Transverse colon (tissue), 4 donors: ENCODE measurements at regions not wholly inside any gene's neighbourhood (a gene's known extent, or its start where the extent isn't known, plus 50 kb on each side); places are given as distances from the start of the nearest gene placed in this dataset.
"Not testable (repeated sequence)": the region's sequence is repeated elsewhere in the genome, so short reads cannot be mapped to it uniquely, and the experiment has no call there.

ENCODE experiments used
- CTCF ChIP-seq, 5 experiments: fragments of 200-600 bp in 3 of 5; fragments of 450-650 bp in 2 of 5; sonication (generic) in 3 of 5; IDR thresholded peaks; 1 replicate in 2 of 5; 2 replicates in 3 of 5; pipeline ENCODE4 v1.5.1; 2016 to 2017; ENCODE audit warnings: antibody characterized with exemption in 5 of 5, inconsistent platforms in 3 of 5, mild to moderate bottlenecking in 2 of 5, moderate library complexity in 1 of 5
- EP300 ChIP-seq: sonication (generic); formaldehyde crosslinking; IDR thresholded peaks from one replicate; pipeline ENCODE4 v1.6.1; 2017; ENCODE audit warnings: antibody characterized with exemption, low read depth
- POLR2A ChIP-seq: fragments of 450-650 bp; IDR thresholded peaks from one replicate; pipeline ENCODE4 v1.6.1; 2016; ENCODE audit warnings: antibody characterized with exemption, mild to moderate bottlenecking, moderate library complexity
- POLR2AphosphoS5 ChIP-seq, 3 donors: sonication (generic); formaldehyde crosslinking; IDR thresholded peaks; one replicate each; pipeline ENCODE4 v1.6.1; 2016; ENCODE audit warnings: antibody characterized with exemption in 3 of 3

DNA sequence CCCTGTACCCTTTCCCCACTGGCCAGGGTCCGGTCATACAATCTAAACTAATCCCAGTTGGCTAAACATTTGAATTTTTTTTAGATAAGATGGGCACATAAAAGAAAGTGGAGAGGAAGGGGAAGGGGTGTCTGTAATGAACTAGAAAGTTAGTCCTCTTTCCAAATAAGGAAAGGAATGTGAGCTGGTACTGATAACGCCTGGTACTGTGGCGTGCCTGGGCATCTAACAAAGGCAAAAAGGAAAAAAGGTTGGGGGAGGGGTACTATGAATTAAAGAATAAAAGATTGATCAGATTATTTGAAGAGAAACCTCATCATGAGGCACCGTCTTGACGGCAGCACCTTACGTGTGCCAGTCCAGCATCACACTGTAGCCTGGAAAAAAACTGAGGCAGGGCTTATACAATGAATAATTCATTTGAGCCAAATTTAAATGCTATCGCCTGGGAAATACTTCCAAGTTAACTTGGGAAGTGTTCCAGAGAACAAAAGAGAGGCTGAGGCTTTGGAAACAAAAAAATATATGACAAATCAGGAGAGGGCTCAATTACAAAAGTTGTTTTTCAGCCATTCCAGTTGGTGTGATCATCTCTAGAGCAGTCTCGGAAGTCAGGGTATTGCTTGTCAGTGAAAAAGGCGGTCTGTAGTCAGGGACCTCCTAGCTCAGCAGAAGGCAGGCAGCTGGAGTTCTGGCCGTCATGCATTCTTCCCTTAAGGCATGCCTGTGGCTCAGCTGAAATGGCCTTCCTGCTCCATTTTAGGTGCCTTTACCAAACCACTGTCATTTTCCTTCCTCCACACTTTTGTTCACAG is 103.9 kb upstream of the MTLN start:
- TF ChIP-seq POLR2AphosphoS5 (IDR thresholded peaks at IDR 0.05); CTCF (IDR thresholded peaks at IDR 0.05); POLR2A; EP300: not testable (repeated sequence)
